GM21526 (cell line): ENCODE measurements at regions not wholly inside any gene's neighbourhood (a gene's known extent, or its start where the extent isn't known, plus 50 kb on each side); places are given as distances from the start of the nearest gene placed in this dataset.

Source experiments
- ATAC-seq: cut with Tn5 transposase; IDR thresholded peaks from one replicate; pipeline ENCODE4 v1.9.1; 2021; ENCODE audit warnings: moderate library complexity; ENCODE audit not compliant: unreplicated experiment, low FRiP score

DNA sequence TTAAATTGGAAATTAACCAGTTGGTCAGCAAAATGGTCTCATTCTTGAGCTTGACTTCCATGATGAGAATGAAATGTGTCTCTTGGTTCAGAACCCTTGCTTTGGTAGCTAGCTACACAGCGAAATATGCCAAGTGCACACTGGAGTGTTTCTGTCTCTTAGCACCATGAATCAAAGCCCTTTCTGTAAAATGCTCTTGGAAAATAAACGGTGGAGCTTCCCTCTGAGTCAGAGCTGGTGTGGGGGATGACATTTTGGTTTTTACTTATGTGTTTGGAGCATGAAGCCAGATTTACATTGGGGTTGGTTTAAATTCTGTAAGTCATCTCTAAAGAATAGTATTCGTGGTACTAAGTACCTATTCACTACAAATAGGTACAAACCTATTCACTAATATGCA, 85.1 kb upstream of the NANOGP8 start:
- no peak for ATAC-seq

DNA sequence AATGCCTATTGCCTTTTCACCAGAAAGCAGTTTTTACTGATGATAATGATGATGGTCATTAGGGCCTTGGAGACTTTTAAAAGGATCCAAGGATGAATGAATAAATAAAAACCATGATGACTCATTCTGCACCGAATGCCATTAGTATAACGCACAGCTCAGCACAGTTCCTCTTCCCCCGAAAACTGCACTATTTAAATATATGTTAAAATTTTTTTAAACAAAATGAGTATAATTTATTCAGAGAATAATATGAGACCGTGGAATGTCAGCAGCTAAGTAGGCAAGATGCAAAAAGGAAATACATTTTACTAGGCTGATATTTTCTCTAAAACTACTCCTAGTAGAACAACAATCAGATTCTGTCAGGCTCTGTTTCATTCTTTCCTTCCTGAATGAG, 83.4 kb upstream of the NANOGP8 start:
- no peak for ATAC-seq

GRCh38 chr15:35167675-35168074, 82.6 kb upstream of the NANOGP8 start:
- no peak for ATAC-seq

- no peak for ATAC-seq
Measured at GRCh38 chr15:35166730-35167359, 81.8 kb upstream of the NANOGP8 start.

DNA sequence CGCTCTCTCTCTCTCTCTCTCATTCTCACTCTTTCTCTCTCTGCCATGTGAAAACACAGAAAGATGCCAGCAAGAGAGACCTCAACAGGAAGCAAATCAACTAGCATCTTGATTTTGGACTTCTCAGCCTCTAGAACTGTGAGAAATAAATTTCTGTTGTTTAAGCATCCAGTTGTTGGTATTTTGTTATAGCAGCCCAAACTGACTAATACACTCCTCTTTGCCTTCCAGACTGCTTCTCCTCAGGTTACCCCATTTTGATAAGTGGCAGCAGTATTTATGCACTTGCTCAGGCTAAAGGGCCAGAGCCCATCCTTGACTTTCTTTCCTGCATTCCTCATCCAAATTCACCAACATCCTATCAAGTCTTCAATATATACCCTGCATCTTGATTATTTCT, 76.6 kb upstream of the NANOGP8 start:
- ATAC-seq: no peak

DNA sequence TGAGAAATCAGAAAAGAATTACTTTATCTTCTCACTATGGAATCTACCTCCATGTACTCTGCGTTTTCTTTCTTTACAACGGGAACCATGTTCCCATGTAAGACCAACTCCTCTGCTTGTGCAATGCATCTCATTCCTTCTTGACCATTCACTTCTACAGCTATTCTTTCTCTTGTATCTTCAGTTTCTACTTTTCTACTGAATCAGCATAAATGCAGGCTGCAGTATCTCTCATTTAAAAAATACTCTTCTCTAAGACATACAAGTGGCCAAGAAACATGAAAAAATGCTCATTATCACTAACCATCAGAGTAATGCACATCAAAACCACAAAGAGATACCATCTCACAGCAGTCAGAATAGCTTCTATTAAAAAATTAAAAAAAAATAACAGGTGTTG, 74.1 kb upstream of the NANOGP8 start:
- ATAC-seq: no peak

- ATAC-seq: no peak
Measured at GRCh38 chr15:35151782-35152181, 66.7 kb upstream of the NANOGP8 start.

GRCh38 chr15:35151381-35151780, 66.3 kb upstream of the NANOGP8 start:
- no peak for ATAC-seq

DNA sequence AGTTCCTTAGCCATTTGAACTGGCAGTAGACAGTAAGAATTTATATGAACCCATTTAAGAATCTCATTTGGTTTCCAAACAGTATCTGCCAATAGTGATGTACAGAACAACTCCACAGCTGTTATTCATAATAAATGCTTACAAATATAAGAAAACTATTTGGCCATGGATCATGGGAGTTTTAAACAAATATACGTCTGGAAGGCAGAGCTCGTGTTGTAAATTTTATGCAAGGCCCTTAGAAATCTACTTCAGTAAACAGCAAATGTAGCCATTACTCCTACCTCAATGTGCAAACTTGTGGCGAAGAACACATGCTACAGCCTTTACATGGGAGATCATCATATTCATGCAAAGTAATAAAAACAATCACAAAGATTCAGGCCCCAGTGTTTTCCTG, 65.3 kb upstream of the NANOGP8 start:
- ATAC-seq: no peak

DNA sequence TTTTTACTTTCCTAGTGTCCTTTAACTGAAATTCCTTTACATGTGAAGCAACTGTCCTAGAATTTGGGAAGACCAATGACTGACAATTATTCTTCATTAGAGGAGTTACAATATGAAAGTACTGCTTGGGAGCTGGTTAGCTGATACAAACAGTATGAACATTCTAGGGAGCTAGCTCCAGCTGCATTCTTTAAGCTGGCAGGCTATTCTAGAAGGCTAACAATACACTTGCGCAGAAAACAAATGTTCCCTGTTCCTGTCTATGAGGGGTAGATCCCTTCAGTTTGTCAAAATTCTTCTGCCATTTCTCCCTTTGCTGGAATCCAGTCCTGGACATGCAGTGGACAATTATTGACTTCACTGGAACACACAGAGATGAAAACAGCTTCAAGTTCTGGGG, 60.2 kb upstream of the NANOGP8 start:
- no peak for ATAC-seq

GRCh38 chr15:35142578-35142977, 57.5 kb upstream of the NANOGP8 start:
- no peak for ATAC-seq

GRCh38 chr15:35141743-35142471, 56.8 kb upstream of the NANOGP8 start:
- no peak for ATAC-seq

- no peak for ATAC-seq
Measured at GRCh38 chr15:35139822-35140221, 54.7 kb upstream of the NANOGP8 start.

- no peak for ATAC-seq
Measured at GRCh38 chr15:35137190-35137574, 52.1 kb upstream of the NANOGP8 start.

DNA sequence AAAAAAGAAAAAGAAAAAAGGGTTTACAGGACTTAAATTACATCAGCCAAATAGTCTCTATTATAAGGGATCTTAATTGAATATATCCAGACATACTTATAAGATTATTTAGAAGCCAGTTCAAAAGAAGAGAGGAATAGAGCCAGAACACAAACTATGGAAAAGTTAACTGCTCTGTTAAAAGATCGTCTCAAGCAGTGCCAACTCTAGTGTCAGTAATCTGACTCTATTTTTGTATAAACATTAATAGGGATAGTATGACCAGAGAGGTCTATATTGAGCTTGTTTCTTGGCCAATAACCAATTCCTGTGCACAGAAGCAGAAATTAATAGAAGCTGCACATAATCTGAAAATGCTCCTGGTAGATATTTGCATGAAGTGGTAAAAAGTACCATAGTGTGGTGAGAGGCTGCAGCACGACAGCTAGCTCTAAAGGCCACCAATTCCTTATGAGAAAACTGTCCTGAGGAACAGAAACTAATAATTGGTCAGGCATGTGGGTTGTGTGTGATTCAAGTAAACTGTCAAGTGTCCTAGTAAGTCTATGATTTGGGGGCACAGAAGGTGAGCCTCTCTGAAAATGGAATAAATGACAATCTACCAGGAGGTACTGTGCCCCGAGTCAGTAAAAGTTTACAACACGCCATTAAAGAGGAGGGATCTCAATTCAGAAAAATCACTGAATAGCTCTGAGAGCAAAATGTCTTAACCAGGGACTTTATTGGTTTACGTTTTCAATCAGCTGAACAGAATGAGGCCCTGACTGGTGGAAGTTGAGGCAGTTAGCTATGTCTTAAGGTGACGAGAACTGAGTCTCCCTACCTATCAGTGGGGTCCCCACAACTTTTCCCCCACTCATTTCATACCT, 51.5 kb upstream of the NANOGP8 start:
- peak; percentile 98 for ATAC-seq
